SH-SY5Y (cell line): ENCODE measurements at regions not wholly inside any gene's neighbourhood (a gene's known extent, or its start where the extent isn't known, plus 50 kb on each side); places are given as distances from the start of the nearest gene placed in this dataset.

Experiments used
- GATA2 ChIP-seq: IDR thresholded peaks from 2 replicates; pipeline ENCODE4 v1.6.1; 2011; ENCODE audit warnings: mild to moderate bottlenecking, low read depth, low read length
- GATA3 ChIP-seq: IDR thresholded peaks from 2 replicates; pipeline ENCODE4 v1.6.1; 2011; ENCODE audit warnings: low read depth, mild to moderate bottlenecking, low read length, moderate library complexity

DNA sequence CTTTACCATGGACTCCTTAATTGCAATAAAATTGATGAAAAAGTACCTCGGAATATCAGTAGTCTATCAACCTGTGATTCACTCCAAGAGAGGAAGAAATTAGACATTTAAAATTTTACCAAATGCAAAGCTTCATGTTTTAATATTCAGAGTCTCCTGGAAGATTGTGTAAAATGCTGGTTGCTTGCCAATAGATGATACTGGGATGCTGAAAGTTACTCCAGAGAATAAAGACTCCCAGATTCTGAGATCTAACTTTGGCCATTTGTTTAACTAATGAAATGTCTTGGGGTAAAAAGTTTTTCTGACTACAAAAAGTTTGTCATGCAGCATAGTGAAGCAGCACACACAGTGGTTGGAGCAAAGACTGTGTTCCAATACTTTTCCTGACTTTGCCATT lies 176.7 kb upstream of the RSPO3 start:
- no peak for TF ChIP-seq GATA2
- TF ChIP-seq GATA3 = no peak
